Loucy (cell line): ENCODE measurements at regions not wholly inside any gene's neighbourhood (a gene's known extent, or its start where the extent isn't known, plus 50 kb on each side); places are given as distances from the start of the nearest gene placed in this dataset.

Experiments
- H2AFZ ChIP-seq: fragments of 200-600 bp; sonication (generic); 2 replicates; pipeline ENCODE4 v1.6.0; 2016; ENCODE audit warnings: antibody characterized with exemption, mild to moderate bottlenecking, low read length, moderate library complexity
- H3F3A ChIP-seq: fragments of 200-600 bp; 2 replicates; pipeline ENCODE4 v1.6.0; 2016; ENCODE audit warnings: antibody characterized with exemption, low read depth, mild to moderate bottlenecking
- H3K27me3 ChIP-seq: fragments of 200-600 bp; sonication (generic); 2 replicates; pipeline ENCODE4 v1.6.1; 2014; ENCODE audit warnings: low read length, mild to moderate bottlenecking; ENCODE audit not compliant: insufficient read depth, poor library complexity, severe bottlenecking
- H3K36me3 ChIP-seq: fragments of 200-600 bp; sonication (generic); 2 replicates; pipeline ENCODE4 v1.6.1; 2016; ENCODE audit warnings: low read length; ENCODE audit not compliant: insufficient read depth
- H3K4me1 ChIP-seq: fragments of 200-600 bp; sonication (generic); 2 replicates; pipeline ENCODE4 v1.5.1; 2014; ENCODE audit warnings: low read length, mild to moderate bottlenecking; ENCODE audit not compliant: insufficient read depth, poor library complexity, severe bottlenecking
- H3K4me2 ChIP-seq: fragments of 200-600 bp; sonication (generic); 2 replicates; pipeline ENCODE4 v1.6.0; 2014; ENCODE audit warnings: antibody characterized with exemption, low read length, low read depth, mild to moderate bottlenecking; ENCODE audit not compliant: poor library complexity, severe bottlenecking
- H3K4me3 ChIP-seq: fragments of 200-600 bp; sonication (generic); 2 replicates; pipeline ENCODE4 v1.5.1; 2014; ENCODE audit warnings: low read length, mild to moderate bottlenecking, mixed read lengths; ENCODE audit not compliant: poor library complexity, severe bottlenecking
- H3K79me2 ChIP-seq: fragments of 200-600 bp; sonication (generic); 2 replicates; pipeline ENCODE4 v1.6.1; 2014; ENCODE audit warnings: low read length; ENCODE audit not compliant: insufficient read depth
- H3K9ac ChIP-seq: fragments of 200-600 bp; sonication (generic); 2 replicates; pipeline ENCODE4 v1.6.0; 2014; ENCODE audit warnings: mild to moderate bottlenecking, low read depth, low read length, moderate library complexity; ENCODE audit not compliant: poor library complexity, severe bottlenecking
- H3K9me2 ChIP-seq: fragments of 200-600 bp; sonication (generic); replicated peaks from 2 replicates; pipeline ENCODE4 v1.6.1; 2016; ENCODE audit warnings: low read depth, low read length, mixed read lengths
- H3K9me3 ChIP-seq: fragments of 200-600 bp; sonication (generic); 2 replicates; pipeline ENCODE4 v1.6.1; 2014; ENCODE audit warnings: mild to moderate bottlenecking, antibody characterized with exemption, low read length, low read depth; ENCODE audit not compliant: insufficient read depth
- H4K20me1 ChIP-seq: fragments of 200-600 bp; sonication (generic); 2 replicates; pipeline ENCODE4 v1.6.0; 2014; ENCODE audit warnings: antibody characterized with exemption, low read length, mild to moderate bottlenecking; ENCODE audit not compliant: insufficient read depth, poor library complexity, severe bottlenecking
- EZH2phosphoT487 ChIP-seq: fragments of 200-600 bp; IDR thresholded peaks from 2 replicates; pipeline ENCODE4 v1.6.1; 2018; ENCODE audit warnings: antibody characterized with exemption, mild to moderate bottlenecking, moderate library complexity, borderline replicate concordance
- TF ChIP-seq, protein P1 (sequence below): fragments of 200-600 bp; sonication (generic); conservative IDR thresholded peaks from 2 replicates; pipeline ENCODE4 v1.5.1; 2014; ENCODE audit warnings: mild to moderate bottlenecking, antibody characterized with exemption, low read length

DNA sequence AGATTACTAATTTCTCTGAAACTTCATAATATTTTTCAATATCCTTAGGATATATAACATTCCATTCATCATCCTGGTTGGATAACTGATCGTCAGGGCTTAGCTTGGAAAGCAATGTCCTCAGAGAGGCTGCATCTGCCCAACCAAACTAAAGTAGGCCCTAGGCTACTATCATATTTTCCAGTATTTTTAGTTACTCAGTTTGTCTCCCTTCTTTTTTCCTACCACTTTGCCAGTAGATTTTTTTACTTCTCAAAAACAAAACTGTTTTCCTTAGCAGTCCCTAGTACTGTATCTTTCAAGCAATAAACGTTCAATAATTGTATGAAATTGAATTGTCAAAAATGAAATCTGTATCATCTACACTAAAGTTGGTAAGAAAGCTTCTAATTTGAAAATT lies 452.0 kb downstream of the TFEC start:
- no peaks in the 10 kb centered on the region for H3K9me3 ChIP-seq
- no peak overlapping the region for H3K4me2 ChIP-seq
- no peak overlapping the region for H3K4me3 ChIP-seq
- H3F3A ChIP-seq, result no peaks in the 10 kb centered on the region
- TF ChIP-seq, protein P1, sequence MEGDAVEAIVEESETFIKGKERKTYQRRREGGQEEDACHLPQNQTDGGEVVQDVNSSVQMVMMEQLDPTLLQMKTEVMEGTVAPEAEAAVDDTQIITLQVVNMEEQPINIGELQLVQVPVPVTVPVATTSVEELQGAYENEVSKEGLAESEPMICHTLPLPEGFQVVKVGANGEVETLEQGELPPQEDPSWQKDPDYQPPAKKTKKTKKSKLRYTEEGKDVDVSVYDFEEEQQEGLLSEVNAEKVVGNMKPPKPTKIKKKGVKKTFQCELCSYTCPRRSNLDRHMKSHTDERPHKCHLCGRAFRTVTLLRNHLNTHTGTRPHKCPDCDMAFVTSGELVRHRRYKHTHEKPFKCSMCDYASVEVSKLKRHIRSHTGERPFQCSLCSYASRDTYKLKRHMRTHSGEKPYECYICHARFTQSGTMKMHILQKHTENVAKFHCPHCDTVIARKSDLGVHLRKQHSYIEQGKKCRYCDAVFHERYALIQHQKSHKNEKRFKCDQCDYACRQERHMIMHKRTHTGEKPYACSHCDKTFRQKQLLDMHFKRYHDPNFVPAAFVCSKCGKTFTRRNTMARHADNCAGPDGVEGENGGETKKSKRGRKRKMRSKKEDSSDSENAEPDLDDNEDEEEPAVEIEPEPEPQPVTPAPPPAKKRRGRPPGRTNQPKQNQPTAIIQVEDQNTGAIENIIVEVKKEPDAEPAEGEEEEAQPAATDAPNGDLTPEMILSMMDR, result no peak
- no peak for TF ChIP-seq EZH2phosphoT487
- H3K27me3 ChIP-seq, result no peaks in the 10 kb centered on the region
- no peaks in the 10 kb centered on the region for H3K36me3 ChIP-seq
- no peak overlapping the region for H2AFZ ChIP-seq
- H3K4me1 ChIP-seq, result no peaks in the 10 kb centered on the region
- H3K79me2 ChIP-seq, result no peaks in the 10 kb centered on the region
- H3K9ac ChIP-seq, result no peak overlapping the region
- no peaks in the 10 kb centered on the region for H3K9me2 ChIP-seq
- no peaks in the 10 kb centered on the region for H4K20me1 ChIP-seq

DNA sequence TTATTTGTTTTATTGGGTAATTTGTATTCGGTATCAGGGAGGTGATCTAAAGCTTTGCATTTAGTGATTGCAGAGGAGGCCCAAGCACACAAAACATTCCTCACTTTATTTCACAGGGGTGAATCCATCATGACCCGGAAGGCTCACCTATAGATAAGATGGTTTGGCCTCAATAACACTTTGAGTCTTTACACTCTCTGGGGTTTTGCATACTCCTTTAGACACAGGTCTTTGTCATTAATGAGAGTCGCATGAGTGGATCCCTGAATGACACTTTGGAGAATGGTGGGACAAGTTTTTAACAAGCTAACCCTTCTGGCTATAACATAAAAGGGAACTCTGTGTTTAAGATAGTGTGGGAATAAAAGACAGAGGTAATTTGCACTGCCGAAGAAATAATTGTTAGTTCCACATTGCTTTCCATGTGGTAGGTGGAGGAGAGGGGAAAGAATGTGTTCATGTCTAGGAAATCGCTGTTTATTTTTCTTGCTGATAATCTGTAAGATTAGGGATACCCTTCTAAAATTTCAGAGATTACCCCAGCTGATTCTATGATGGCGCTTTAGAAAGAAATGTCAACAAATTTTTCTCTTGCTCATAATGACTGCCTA lies 455.8 kb downstream of the TFEC start:
- Histone ChIP-seq H3K9me3 (no peaks in the 10 kb centered on the region), H3K4me2 (no peak overlapping the region), H3F3A (no peaks in the 10 kb centered on the region), H3K9ac (no peak overlapping the region), H2AFZ (no peak overlapping the region), H3K36me3 (no peaks in the 10 kb centered on the region), H3K9me2 (no peaks in the 10 kb centered on the region), H3K27me3 (no peaks in the 10 kb centered on the region), H3K4me1 (no peaks in the 10 kb centered on the region), H3K79me2 (no peaks in the 10 kb centered on the region), H3K4me3 (no peak overlapping the region), H4K20me1 (no peaks in the 10 kb centered on the region)
- TF ChIP-seq, protein P1, result no peak
- no peak for TF ChIP-seq EZH2phosphoT487

DNA sequence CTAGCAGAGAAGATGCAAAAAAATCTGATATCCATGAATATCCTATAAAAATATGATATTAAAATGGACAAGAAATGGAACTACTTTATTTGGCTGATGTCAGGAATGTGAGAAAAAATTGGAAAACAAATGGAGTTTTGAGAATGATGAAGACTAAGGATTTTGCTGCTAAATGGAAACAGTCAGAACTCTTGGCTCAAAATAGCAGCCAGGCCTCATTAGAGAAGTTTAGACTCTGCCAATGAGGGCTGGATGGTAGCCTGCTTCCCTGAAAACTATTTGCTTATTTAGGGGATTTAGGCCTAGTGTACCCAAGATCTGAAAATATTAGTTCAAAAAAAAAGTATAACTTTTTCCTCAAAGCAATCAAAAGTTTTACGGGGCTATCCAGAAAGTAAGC lies 458.5 kb downstream of the TFEC start:
- Histone ChIP-seq H3K9me2 (no peaks in the 10 kb centered on the region), H3K4me1 (no peaks in the 10 kb centered on the region), H4K20me1 (no peaks in the 10 kb centered on the region), H3K4me2 (no peak overlapping the region), H3K36me3 (no peaks in the 10 kb centered on the region), H2AFZ (no peak overlapping the region), H3K27me3 (no peaks in the 10 kb centered on the region), H3K79me2 (no peaks in the 10 kb centered on the region), H3K9me3 (no peaks in the 10 kb centered on the region), H3K9ac (no peak overlapping the region), H3F3A (no peaks in the 10 kb centered on the region), H3K4me3 (no peak overlapping the region)
- TF ChIP-seq EZH2phosphoT487, result no peak
- TF ChIP-seq, protein P1, result no peak
